ENCODE measurements at regions not wholly inside any gene's neighbourhood (a gene's known extent, or its start where the extent isn't known, plus 50 kb on each side); places are given as distances from the start of the nearest gene placed in this dataset.
"Not testable (repeated sequence)": the region's sequence is repeated elsewhere in the genome, so short reads cannot be mapped to it uniquely, and the experiment has no call there.

GRCh38 chr5:105230516-105231157 is 1668.0 kb upstream of the NUDT12 start:
- DNase-seq (ENCODE audit: low read depth in 2 of 3, low spot score in 2 of 3) = no peak

DNA sequence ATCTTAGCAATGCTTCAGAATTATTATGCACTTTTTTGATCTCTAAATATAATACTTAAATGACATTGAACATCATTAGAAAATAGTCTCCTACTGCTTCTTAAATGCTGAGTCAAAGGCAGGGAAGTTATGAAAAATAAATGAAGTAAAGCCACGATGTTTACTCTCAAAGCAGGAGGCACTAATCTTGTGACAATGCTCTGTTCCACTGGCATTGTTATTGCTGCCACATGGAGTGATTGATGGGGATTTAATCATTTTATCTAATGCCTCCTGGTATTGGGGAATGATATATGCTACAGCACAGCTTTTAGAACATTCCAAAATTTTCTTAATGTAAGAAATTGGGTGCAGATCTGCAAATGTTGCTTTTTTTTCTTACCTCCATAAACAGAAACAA is 1655.4 kb upstream of the NUDT12 start:
- no peak for DNase-seq (ENCODE audit: low read depth in 2 of 3, low spot score in 2 of 3)

DNA sequence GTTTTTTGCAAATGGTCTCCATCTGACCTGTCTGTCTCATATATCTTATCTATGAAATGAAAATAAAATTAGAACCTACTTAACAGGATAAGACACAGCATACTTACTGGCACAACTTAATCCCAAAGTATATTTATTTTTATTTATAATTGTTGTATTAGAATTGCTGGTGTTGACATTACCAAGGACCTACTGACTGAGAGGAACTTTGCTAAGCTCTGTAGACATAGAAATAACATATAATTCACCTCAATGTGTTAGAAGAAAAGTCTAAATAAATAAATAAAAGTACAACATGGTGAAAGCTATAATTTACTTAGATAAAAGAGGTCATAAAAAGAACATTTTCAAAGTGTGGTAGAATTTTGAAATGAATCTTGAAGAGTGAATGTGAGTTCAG is 1650.5 kb upstream of the NUDT12 start:
- DNase-seq (ENCODE audit: low read depth in 2 of 3, low spot score in 2 of 3) = no peak

- DNase-seq (ENCODE audit: low read depth in 2 of 3, low spot score in 2 of 3) = no peak
Measured at GRCh38 chr5:105207066-105207465, 1644.5 kb upstream of the NUDT12 start.

DNA sequence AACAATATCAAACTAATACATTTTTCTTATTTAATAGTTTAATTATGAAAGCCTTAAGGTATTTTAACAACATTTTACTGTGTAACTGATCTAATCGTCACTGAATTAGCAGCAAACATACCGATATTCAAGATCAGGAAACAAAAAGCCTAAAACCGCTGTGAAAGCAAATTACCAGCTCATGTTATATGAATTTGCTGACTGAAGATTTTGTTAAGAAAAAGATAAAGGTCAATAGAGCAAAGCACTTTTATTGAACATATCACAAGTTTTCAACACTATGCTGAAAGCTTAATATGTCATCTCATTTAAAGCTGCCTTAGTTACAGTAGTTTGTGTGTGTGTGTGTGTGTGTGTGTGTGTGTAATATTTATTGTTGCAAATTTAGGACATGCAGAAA is 1634.9 kb upstream of the NUDT12 start:
- DNase-seq (ENCODE audit: low read depth in 2 of 3, low spot score in 2 of 3) = no peak

GRCh38 chr5:105195765-105196164 is 1633.2 kb upstream of the NUDT12 start:
- DNase-seq (ENCODE audit: low read depth in 2 of 3, low spot score in 2 of 3) = no peak

DNA sequence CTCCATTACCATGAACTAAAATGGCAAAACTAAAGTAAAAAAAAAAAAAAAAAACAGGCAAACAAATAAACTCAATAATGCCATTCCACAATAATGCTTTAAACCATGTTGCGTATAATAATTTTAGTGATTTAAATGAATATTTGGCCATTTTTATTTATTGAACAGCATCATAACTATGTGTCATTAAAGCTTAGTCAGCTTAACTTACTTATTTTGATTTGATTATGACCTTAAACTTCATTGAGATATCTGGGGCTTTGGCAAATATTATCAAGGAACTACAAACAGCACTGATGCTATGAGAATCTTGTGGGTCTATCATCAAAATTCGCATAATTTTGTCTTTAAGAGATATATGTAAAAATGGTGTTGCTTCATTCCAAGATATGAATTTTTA is 1610.3 kb upstream of the NUDT12 start:
- no peak for DNase-seq (ENCODE audit: low read depth in 2 of 3, low spot score in 2 of 3)

- no peak for DNase-seq (ENCODE audit: low read depth in 2 of 3, low spot score in 2 of 3)
Measured at GRCh38 chr5:105168806-105169205, 1606.2 kb upstream of the NUDT12 start.

DNA sequence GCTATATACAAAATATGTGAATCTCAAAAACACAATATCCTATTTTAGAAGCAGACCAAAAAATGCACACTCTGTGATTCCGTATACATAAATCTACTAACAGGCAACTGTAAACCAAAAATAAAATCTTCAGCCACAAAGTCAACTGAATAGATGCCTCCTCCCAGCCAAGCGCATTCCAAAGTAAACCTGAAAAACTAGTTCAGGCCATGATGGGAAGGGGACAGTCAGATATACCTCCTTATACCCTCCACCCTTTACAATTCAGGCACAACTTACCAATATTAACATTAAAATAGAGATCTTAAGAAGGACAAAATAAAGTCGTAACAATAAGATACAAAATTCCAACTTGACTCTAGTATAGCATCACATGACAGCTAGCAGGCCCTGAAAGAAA is 1604.5 kb upstream of the NUDT12 start:
- no peak for DNase-seq (ENCODE audit: low read depth in 2 of 3, low spot score in 2 of 3)

- DNase-seq (ENCODE audit: low read depth in 2 of 3, low spot score in 2 of 3) = no peak
Measured at GRCh38 chr5:105163547-105163946, 1601.0 kb upstream of the NUDT12 start.

GRCh38 chr5:105162557-105162956 is 1600.0 kb upstream of the NUDT12 start:
- DNase-seq (ENCODE audit: low read depth in 2 of 3, low spot score in 2 of 3) = not testable (repeated sequence)

DNA sequence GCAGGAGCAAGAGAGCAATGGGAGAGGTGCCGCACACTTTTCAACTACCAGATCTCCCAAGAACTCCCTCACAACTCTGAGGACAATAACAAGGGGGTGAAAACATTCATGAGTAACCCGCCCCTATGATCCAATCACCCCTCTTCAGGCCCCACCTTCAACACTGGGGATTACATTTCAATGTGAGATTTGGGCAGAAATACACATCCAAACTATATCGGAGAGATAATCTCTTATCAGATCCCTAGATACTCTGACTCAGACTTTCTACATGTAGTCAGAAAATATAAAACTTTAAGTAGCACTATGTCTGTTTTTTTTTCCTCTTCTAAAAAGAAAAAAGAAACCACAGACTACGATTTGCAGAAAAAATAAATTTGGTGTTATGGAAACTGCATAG is 1595.9 kb upstream of the NUDT12 start:
- DNase-seq (ENCODE audit: low read depth in 2 of 3, low spot score in 2 of 3) = no peak

DNA sequence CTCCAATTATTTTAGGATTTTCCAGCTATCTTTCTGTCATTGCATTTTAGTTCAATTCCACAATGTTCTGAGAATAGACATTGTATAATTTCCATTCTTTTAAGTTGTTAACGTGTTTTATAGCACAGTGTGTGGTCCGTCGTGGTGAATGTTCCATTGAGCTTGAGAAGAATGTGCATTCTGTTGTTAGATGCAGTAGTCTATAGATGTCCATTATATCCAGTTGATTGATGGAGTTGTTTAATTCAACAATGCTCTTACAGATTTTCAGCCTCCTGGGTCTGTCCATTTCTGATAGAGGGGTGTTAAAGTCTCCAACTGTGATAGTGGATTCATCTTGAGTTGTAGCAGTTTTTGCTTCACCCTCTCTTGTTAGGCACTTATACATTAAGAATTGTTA is 1587.7 kb upstream of the NUDT12 start:
- DNase-seq (ENCODE audit: low read depth in 2 of 3, low spot score in 2 of 3) = no peak

DNA sequence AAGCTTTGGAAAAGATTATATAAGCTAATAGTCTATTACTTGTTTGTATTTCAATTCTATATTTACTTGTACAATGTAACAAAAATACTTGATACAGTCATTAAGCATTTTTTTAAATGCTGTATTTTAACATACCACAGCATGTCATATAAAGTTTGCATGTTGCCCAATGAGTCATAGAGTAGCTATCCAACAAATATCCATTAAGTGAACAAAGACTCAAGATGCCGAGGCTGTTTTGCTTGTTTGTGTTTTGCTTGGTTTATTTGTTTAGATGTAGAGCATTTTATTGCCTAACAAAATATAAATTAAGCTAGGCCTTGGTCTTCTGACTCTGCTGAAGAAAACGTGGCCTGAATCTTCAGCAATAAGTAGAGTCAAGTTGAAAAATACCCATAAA is 1584.3 kb upstream of the NUDT12 start:
- DNase-seq (ENCODE audit: low read depth in 2 of 3, low spot score in 2 of 3) = no peak

- no peak for DNase-seq (ENCODE audit: low read depth in 2 of 3, low spot score in 2 of 3)
Measured at GRCh38 chr5:105145152-105145551, 1582.6 kb upstream of the NUDT12 start.

GRCh38 chr5:105134328-105134727 is 1571.7 kb upstream of the NUDT12 start:
- DNase-seq (ENCODE audit: low read depth in 2 of 3, low spot score in 2 of 3) = no peak

- DNase-seq (ENCODE audit: low read depth in 2 of 3, low spot score in 2 of 3) = no peak
Measured at GRCh38 chr5:105133087-105133486, 1570.5 kb upstream of the NUDT12 start.

DNA sequence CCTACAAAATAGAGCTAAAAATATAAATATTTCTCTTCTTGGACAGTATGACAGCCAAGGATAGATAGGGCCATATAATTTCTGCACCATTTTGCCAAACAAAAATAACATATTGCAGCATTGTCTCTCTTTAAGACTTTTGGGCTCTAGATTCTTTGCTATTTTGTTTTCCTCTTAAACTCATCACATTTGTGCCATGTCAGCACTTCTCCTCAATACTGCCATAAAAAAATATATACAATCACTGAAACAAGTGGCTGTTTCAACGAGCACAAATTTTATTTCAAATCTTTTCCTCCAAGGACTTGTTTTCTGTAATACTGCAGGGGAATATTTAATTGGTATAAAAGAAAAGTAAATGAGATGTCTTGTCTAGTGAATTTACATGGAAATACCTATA is 1570.0 kb upstream of the NUDT12 start:
- DNase-seq (ENCODE audit: low read depth in 2 of 3, low spot score in 2 of 3) = no peak

GRCh38 chr5:105131045-105131444 is 1568.5 kb upstream of the NUDT12 start:
- no peak for DNase-seq (ENCODE audit: low read depth in 2 of 3, low spot score in 2 of 3)

DNA sequence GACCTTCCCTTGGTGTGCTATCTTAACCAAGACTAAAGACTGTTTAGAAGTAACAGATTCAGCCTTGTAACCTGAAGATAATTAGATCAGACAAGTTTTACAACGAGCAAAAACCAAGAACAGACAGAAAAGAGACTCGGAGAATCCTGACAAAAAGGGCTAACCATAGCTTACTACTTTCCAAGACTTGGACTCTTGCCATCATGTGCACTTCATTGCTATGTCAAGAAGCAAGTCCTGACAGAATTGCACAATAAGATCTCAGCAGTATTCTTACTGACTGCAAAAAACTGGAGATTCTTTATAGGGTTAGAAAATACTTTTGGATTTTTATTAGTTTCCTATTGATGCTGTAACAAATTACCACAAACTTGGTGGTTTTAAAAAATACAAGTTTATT is 1539.0 kb upstream of the NUDT12 start:
- DNase-seq (ENCODE audit: low read depth in 2 of 3, low spot score in 2 of 3) = no peak

DNA sequence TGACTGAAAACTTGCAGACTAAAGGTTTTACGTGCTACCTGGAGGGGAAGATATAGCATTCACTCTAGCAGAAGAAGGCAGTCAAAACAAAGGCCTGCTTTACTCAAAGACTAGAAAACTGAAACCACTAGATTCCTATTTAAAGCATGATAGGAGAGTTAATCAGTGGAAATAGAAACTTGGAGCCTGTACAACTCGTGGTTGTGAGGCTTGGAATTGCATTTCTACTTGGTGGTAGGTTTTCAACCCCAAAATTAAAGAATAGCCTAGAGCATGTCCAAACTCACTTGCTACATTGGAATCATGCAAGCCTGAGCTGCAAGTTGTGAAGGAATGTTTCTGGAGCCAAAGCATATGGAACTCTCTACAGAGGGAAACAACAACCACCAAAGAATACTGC is 1526.4 kb upstream of the NUDT12 start:
- DNase-seq (ENCODE audit: low read depth in 2 of 3, low spot score in 2 of 3) = no peak

DNA sequence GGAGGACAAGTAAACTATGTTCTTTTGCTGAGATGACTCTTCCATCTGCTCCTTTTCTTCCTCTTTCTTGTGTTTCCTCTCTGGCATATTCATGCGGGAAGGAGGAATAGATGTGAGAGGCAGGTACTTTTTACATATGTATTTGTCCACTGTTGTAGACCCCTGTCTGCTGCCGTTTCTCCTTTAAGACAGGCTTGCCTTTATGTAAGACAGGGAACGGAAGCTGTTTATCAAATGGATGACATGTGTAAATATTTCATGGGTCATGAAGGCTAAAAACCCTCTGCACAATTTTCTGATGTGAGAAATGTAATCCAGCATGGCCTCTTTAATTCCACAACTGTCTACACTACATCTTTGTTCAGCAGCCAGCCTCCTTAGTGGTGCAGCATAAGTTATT is 1525.5 kb upstream of the NUDT12 start:
- no peak for DNase-seq (ENCODE audit: low read depth in 2 of 3, low spot score in 2 of 3)

DNA sequence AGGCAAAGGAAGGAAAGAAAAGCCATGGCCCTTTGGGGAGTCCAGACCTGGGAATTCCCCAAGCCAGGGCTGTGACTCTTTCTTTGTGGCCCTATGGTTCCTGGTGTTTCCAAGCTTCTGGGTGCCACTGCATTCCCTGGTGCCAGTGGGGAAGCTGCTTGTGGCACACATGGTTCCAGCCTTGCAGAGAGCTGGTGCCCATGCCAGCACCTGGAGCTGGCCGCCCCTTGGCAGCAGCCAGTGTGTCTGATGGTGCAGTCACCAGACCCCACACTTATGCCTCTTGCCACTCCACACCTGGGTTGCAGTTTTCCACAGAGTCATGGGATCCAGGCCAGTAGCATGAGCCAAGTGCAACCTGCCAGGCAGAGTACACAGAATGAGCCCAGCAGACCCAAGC is 1495.3 kb upstream of the NUDT12 start:
- no peak for DNase-seq (ENCODE audit: low read depth in 2 of 3, low spot score in 2 of 3)

Data from hematopoietic multipotent progenitor cell (in vitro differentiated cells).